Lung (tissue), 11 donors: ENCODE measurements at regions not wholly inside any gene's neighbourhood (a gene's known extent, or its start where the extent isn't known, plus 50 kb on each side); places are given as distances from the start of the nearest gene placed in this dataset.

Source experiments
- ATAC-seq: fragments of 200-7000 bp; cut with Tn5 transposase; one replicate; pipeline ENCODE4 v1.9.1; 2020; ENCODE audit warnings: moderate number of reproducible peaks; ENCODE audit not compliant: insufficient read depth, low FRiP score
- DNase-seq, 3 donors: peaks; one replicate each; pipeline ENCODE4 v3.0.0-alpha.2; 2013 to 2017
- H3K27ac ChIP-seq, 2 donors: one replicate each; pipeline ENCODE4 v1.5.1; 2013; ENCODE audit warnings: mild to moderate bottlenecking in 2 of 2, moderate library complexity in 2 of 2, control low read depth in 1 of 2, inconsistent platforms in 1 of 2, low read depth in 1 of 2, low read length in 1 of 2
- H3K27me3 ChIP-seq, 3 donors: one replicate each; pipeline ENCODE4 v1.5.1; 2013; ENCODE audit warnings: low read length in 2 of 3; ENCODE audit not compliant: control insufficient read depth in 3 of 3, insufficient read depth in 3 of 3
- H3K36me3 ChIP-seq, 4 donors: one replicate each; pipeline ENCODE4 v1.5.1; 2013; ENCODE audit warnings: low read length in 4 of 4, mild to moderate bottlenecking in 1 of 4, moderate library complexity in 1 of 4; ENCODE audit not compliant: control insufficient read depth in 4 of 4, insufficient read depth in 4 of 4
- H3K4me1 ChIP-seq, 5 donors: one replicate each; pipeline ENCODE4 v1.5.1; 2013; ENCODE audit warnings: low read length in 5 of 5, mild to moderate bottlenecking in 2 of 5, moderate library complexity in 1 of 5; ENCODE audit not compliant: control insufficient read depth in 5 of 5, insufficient read depth in 5 of 5
- H3K4me3 ChIP-seq: one replicate; pipeline ENCODE4 v1.5.1; 2013; ENCODE audit warnings: mild to moderate bottlenecking, control low read depth, moderate library complexity
- H3K9ac ChIP-seq, 2 donors: one replicate each; pipeline ENCODE4 v1.5.1; 2013; ENCODE audit warnings: low read length in 2 of 2, control low read depth in 1 of 2; ENCODE audit not compliant: insufficient read depth in 1 of 2
- H3K9me3 ChIP-seq, 4 donors: one replicate each; pipeline ENCODE4 v1.5.1; 2013; ENCODE audit warnings: low read length in 3 of 4, mild to moderate bottlenecking in 1 of 4, moderate library complexity in 1 of 4; ENCODE audit not compliant: control insufficient read depth in 4 of 4, insufficient read depth in 3 of 4
- CTCF ChIP-seq: IDR thresholded peaks from 2 replicates; pipeline ENCODE4 v1.5.1; 2012; ENCODE audit warnings: mild to moderate bottlenecking; ENCODE audit errors: control extremely low read depth, extremely low read depth
- WGBS, 2 donors: extraction: QIAGEN DNeasy Blood & Tissue Kit; methylation state at CpG; one replicate each; pipeline ENCODE4 v1.1.7; 2013; 5-methylcytosine and 5-hydroxymethylcytosine counted together
- donor health status: control.
- donor health status: control.
- donor health status: Bipolar disorder and iron deficiency.
- donor health status: healthy.
- donor health status: DM: yes; HTN: yes; CAD: no.

DNA sequence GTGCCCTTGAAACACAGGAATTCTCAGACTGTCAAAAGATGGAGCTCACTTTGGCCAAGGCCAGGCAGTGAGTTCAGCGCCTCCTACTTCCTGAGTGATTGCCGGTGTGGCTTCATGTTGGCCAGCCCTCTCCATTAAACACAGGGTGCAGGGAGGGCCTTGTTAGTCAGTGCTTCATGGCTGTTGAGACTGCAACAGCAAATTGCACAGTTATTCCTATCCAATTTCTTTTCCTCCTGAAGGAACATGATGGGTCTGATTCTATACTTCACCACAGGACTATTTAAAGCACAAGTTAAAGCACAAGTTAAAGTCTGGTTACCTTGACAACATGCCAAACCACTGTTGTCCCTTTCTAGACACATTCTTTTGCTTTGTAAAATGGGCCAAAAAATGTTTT lies 156.6 kb downstream of the SIPA1L2 start:
- ATAC-seq (no peak), DNase-seq (peak; percentile 17 to 47 (median 39))
- 59 to 71% methylated on average over 2 of the region's 2 CpGs for WGBS, 2 donors
- H3K4me3 ChIP-seq: no peak overlapping the region
- peaks cover 0 to 20% (median 7%) of the 10 kb centered on the region in 5 donors for H3K4me1 ChIP-seq
- no peaks in the 10 kb centered on the region for H3K27me3 ChIP-seq
- peaks cover 4 to 11% (median 8%) of the 10 kb centered on the region in 4 donors for H3K36me3 ChIP-seq
- H3K9me3 ChIP-seq: peaks cover 0 to 2% (median 0%) of the 10 kb centered on the region in 4 donors
- H3K27ac ChIP-seq: no peak overlapping the region
- TF ChIP-seq CTCF: no peak
- H3K9ac ChIP-seq: no peak overlapping the region

DNA sequence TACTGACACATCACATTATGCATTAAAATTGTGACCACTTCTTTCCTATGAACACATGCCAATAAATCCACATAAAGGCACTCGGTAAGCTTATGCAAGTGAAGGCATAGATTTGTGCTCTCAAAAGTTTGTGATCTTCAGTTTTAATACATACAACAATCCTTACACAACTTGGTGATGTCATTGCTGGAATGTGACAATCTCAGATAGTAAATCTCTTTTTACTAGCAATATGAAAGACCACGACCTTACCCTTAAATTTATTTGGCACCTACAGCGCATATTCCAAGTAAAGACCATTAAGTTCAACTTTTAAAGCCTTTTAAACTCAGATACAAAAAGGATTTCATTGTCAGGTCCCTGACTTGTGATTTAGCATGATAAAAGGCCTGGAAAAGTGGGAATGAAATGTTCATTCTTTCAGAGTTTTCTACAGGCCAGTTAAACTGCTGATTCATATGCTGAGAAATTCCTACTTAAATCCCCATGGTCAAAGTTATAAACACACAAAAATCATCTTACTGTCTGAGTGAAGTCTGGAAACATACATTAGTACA lies 157.4 kb downstream of the SIPA1L2 start:
- H3K27me3 ChIP-seq: no peaks in the 10 kb centered on the region
- no peak overlapping the region for H3K4me3 ChIP-seq
- H3K36me3 ChIP-seq: peaks cover 6 to 11% (median 8%) of the 10 kb centered on the region in 4 donors
- peaks cover 0 to 2% (median 0%) of the 10 kb centered on the region in 4 donors for H3K9me3 ChIP-seq
- no peak overlapping the region for H3K27ac ChIP-seq
- TF ChIP-seq CTCF: no peak
- peak in 2 of 3 donors; percentile 61 to 74 for DNase-seq
- no peak for ATAC-seq
- 75 to 89% methylated on average over 3 of the region's 3 CpGs for WGBS, 2 donors
- no peak overlapping the region for H3K9ac ChIP-seq
- peaks cover 0 to 20% (median 7%) of the 10 kb centered on the region in 5 donors for H3K4me1 ChIP-seq

DNA sequence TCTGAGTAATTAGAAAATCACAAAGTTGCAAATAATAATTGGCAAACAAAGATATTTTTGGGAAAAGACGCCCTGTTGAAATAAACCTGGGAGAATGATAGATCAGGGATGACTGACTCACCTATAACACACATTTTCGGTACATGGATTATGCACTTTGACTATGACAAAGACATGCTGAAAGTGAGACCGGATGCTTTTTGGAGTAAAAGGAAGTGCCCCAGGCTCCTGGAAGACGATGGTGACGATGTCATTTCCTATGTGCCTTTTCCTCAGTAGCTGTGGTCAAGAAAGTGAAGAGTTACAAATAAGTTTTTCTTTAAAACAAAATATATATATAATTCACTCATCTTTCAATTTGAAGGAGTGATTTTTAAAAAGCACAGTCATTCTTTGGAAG lies 158.7 kb downstream of the SIPA1L2 start:
- Histone ChIP-seq H3K4me3 (no peak overlapping the region), H3K36me3 (peaks cover 9 to 13% (median 11%) of the 10 kb centered on the region in 4 donors), H3K4me1 (peaks cover 0 to 20% (median 3%) of the 10 kb centered on the region in 5 donors), H3K9ac (no peak overlapping the region), H3K9me3 (peaks cover 0 to 2% (median 0%) of the 10 kb centered on the region in 4 donors), H3K27me3 (no peaks in the 10 kb centered on the region), H3K27ac (no peak overlapping the region)
- ATAC-seq (no peak), DNase-seq (no peak)
- 42 to 68% methylated on average over 5 of the region's 5 CpGs for WGBS, 2 donors
- no peak for TF ChIP-seq CTCF

DNA sequence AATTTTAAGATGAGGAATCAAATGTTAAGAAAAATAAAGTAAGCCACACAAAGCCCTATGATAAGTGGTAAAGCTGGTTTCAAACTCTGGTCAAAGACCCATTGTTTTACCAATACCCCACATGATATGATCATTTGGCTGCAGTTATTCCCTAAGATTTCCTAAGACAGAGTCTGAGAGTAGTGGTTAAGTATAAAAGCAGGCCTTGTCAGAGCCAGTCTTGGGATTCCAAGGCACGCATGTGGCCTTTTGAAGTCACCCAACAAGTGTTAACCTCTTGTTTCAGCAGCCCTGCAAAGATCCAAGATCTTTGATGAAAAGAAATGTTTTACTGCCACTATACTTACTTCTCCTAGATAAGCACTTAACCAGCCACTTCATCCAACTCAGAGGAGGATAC lies 159.2 kb downstream of the SIPA1L2 start:
- WGBS, 2 donors: 91 to 97% methylated on average over 1 of the region's 1 CpG
- Histone ChIP-seq H3K4me1 (peaks cover 0 to 20% (median 3%) of the 10 kb centered on the region in 5 donors), H3K9ac (no peak overlapping the region), H3K27me3 (no peaks in the 10 kb centered on the region), H3K4me3 (no peak overlapping the region), H3K36me3 (peaks cover 7 to 13% (median 11%) of the 10 kb centered on the region in 4 donors), H3K27ac (peak overlapping the region in 1 of 2 donors; percentile 7), H3K9me3 (peaks cover 0 to 2% (median 0%) of the 10 kb centered on the region in 4 donors)
- TF ChIP-seq CTCF: no peak
- DNase-seq: no peak
- no peak for ATAC-seq
